ENCODE measurements at regions not wholly inside any gene's neighbourhood (a gene's known extent, or its start where the extent isn't known, plus 50 kb on each side); places are given as distances from the start of the nearest gene placed in this dataset.

DNA sequence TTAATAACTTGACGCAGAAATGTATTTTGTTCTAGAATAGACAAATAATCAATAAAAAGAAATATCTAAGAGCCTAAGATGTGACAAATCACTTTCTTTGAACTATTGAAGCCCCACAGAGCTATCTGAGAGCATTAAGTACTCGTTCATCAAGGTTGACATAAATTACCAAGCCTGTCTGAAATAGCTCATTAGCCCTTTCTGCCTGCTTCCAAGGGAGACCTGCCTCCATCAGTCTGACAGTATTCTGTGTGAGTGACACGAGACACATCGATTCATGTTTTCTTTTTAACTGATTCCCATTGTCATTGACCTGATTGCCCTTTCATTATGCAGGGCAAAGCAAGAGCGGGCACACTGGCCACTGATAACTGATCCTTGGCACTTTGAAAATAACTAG, 347.5 kb downstream of the KCNA4 start:
- no peak for TF ChIP-seq CTCF (IDR thresholded peaks at IDR 0.05)
- H3K9me3 ChIP-seq (ENCODE audit: control insufficient read depth, low read length): no peaks in the 10 kb centered on the region
- H3K9ac ChIP-seq: no peak overlapping the region
- no peaks in the 10 kb centered on the region for H3K4me1 ChIP-seq
- no peak overlapping the region for H3K27ac ChIP-seq
- H2AFZ ChIP-seq: no peak overlapping the region
- no peaks in the 10 kb centered on the region for H3K27me3 ChIP-seq (ENCODE audit: control insufficient read depth, insufficient read depth, low read length)
- H3K4me3 ChIP-seq (ENCODE audit: low read depth, low read length): no peak overlapping the region
- no peak overlapping the region for H3K4me2 ChIP-seq (ENCODE audit: low read length)
- no peaks in the 10 kb centered on the region for H3K36me3 ChIP-seq (ENCODE audit: control insufficient read depth, insufficient read depth, low read length)
- H3K79me2 ChIP-seq: no peaks in the 10 kb centered on the region

DNA sequence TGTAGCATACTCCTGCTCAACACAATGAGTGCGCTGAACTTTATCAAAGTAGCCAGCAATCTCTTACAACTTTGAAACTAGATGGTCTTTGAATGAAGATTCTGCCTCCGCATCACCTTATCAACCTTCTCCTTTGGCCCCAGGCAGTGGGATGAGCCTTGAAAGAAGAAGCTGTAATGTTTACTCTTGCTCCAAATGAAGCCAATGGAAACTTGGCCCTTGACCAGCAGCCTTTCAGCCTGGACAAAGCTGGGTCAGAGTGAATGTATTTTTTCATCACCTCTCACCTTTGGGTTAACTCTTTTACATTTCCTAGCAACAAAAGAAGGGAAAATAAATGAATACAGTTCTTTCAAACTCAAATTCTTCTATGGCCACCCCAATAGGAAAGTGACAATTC, 359.1 kb downstream of the KCNA4 start:
- Histone ChIP-seq H3K79me2 (no peaks in the 10 kb centered on the region), H3K27me3 (ENCODE audit: control insufficient read depth, insufficient read depth, low read length) (no peaks in the 10 kb centered on the region), H3K4me3 (ENCODE audit: low read depth, low read length) (no peak overlapping the region), H3K4me2 (ENCODE audit: low read length) (no peak overlapping the region), H3K4me1 (no peaks in the 10 kb centered on the region), H3K9me3 (ENCODE audit: control insufficient read depth, low read length) (no peaks in the 10 kb centered on the region), H3K36me3 (ENCODE audit: control insufficient read depth, insufficient read depth, low read length) (no peaks in the 10 kb centered on the region), H2AFZ (no peak overlapping the region), H3K27ac (no peak overlapping the region), H3K9ac (no peak overlapping the region)
- no peak for TF ChIP-seq CTCF (IDR thresholded peaks at IDR 0.05)

GRCh38 chr11:29656597-29656996, 360.2 kb downstream of the KCNA4 start:
- H3K4me1 ChIP-seq: no peaks in the 10 kb centered on the region

DNA sequence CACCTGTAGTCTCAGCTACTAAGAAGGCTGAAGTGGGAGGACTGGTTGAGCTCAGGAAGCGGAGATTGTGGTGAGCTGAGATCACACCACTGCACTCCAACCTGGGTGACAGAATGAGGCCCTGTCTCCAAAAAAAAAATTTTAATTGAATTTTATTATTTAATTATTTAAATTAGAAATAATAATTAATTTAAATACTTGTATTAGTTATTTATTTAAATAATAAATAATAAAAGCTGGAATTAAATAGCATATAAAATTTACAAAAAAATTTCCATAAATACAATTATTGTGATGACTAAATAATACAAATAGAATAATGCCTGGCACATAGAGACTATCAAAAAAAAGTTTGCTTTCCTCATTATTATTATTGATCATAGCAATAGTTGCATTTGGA, 371.5 kb downstream of the KCNA4 start:
- Histone ChIP-seq H2AFZ (no peak overlapping the region), H3K9ac (no peak overlapping the region), H3K9me3 (ENCODE audit: control insufficient read depth, low read length) (no peaks in the 10 kb centered on the region), H3K27me3 (ENCODE audit: control insufficient read depth, insufficient read depth, low read length) (no peaks in the 10 kb centered on the region), H3K36me3 (ENCODE audit: control insufficient read depth, insufficient read depth, low read length) (no peaks in the 10 kb centered on the region), H3K79me2 (no peaks in the 10 kb centered on the region), H3K4me3 (ENCODE audit: low read depth, low read length) (no peak overlapping the region), H3K27ac (no peak overlapping the region), H3K4me1 (no peaks in the 10 kb centered on the region), H3K4me2 (ENCODE audit: low read length) (no peak overlapping the region)
- no peak for TF ChIP-seq CTCF (IDR thresholded peaks at IDR 0.05)

More at GRCh38 chr11:29656597-29656996, 360.2 kb downstream of the KCNA4 start:
- H3K79me2 ChIP-seq: no peaks in the 10 kb centered on the region
- H3K4me2 ChIP-seq (ENCODE audit: low read length): no peak overlapping the region
- no peak for TF ChIP-seq CTCF (IDR thresholded peaks at IDR 0.05)
- no peak overlapping the region for H2AFZ ChIP-seq
- no peaks in the 10 kb centered on the region for H3K9me3 ChIP-seq (ENCODE audit: control insufficient read depth, low read length)
- no peaks in the 10 kb centered on the region for H3K36me3 ChIP-seq (ENCODE audit: control insufficient read depth, insufficient read depth, low read length)
- H3K9ac ChIP-seq: no peak overlapping the region
- no peaks in the 10 kb centered on the region for H3K27me3 ChIP-seq (ENCODE audit: control insufficient read depth, insufficient read depth, low read length)
- no peak overlapping the region for H3K4me3 ChIP-seq (ENCODE audit: low read depth, low read length)
- H3K27ac ChIP-seq: no peak overlapping the region

DNA sequence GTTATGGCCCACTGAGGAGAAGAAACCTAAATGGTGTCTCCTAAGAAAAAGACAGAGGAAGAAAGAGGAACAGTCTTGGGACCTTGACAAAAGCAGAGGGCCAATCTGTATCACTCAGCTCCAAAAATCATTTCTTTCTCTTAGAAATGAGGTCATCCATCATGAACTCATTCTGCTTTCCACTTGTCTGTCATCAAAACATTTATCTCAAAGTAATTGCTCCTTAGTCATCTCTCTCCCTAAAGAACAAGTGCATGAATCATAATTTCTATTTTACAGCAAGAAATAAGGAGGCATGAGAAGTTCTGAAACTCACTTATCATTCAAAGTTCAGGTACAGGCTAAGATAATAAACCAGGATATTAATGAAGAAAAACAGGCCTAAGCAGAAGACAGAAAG, 375.6 kb downstream of the KCNA4 start:
- Histone ChIP-seq H2AFZ (no peak overlapping the region), H3K27me3 (ENCODE audit: control insufficient read depth, insufficient read depth, low read length) (no peaks in the 10 kb centered on the region), H3K9me3 (ENCODE audit: control insufficient read depth, low read length) (no peaks in the 10 kb centered on the region), H3K27ac (no peak overlapping the region), H3K4me3 (ENCODE audit: low read depth, low read length) (no peak overlapping the region), H3K4me2 (ENCODE audit: low read length) (no peak overlapping the region), H3K79me2 (no peaks in the 10 kb centered on the region), H3K4me1 (no peaks in the 10 kb centered on the region), H3K36me3 (ENCODE audit: control insufficient read depth, insufficient read depth, low read length) (no peaks in the 10 kb centered on the region), H3K9ac (no peak overlapping the region)
- TF ChIP-seq CTCF (IDR thresholded peaks at IDR 0.05): no peak

Data from parathyroid adenoma (tissue), 2 donors.